ENCODE measurements at regions not wholly inside any gene's neighbourhood (a gene's known extent, or its start where the extent isn't known, plus 50 kb on each side); places are given as distances from the start of the nearest gene placed in this dataset.

GRCh38 chr18:53792762-53793161 is 431.7 kb downstream of the MBD2 start:
- Histone ChIP-seq H3K4me3 (ENCODE audit: severe bottlenecking) (no peak overlapping the region), H3K4me1 (ENCODE audit: insufficient read depth, poor library complexity, severe bottlenecking) (peaks cover 15% of the 10 kb centered on the region), H3K27me3 (ENCODE audit: insufficient read depth, poor library complexity, severe bottlenecking) (no peaks in the 10 kb centered on the region), H3K36me3 (ENCODE audit: low read depth) (no peaks in the 10 kb centered on the region), H3K9me3 (ENCODE audit: severe bottlenecking) (no peaks in the 10 kb centered on the region), H3K27ac (ENCODE audit: poor library complexity, severe bottlenecking) (no peak overlapping the region)
- DNase-seq (ENCODE audit: low spot score) (no peak), ATAC-seq (ENCODE audit: low read depth) (no peak)
- no peak for TF ChIP-seq CTCF (IDR thresholded peaks at IDR 0.05; ENCODE audit: poor library complexity, severe bottlenecking)

GRCh38 chr18:53790786-53791185 is 433.7 kb downstream of the MBD2 start:
- DNase-seq (ENCODE audit: low spot score): no peak
- no peak for ATAC-seq (ENCODE audit: low read depth)
- Histone ChIP-seq H3K4me3 (ENCODE audit: severe bottlenecking) (no peak overlapping the region), H3K36me3 (ENCODE audit: low read depth) (no peaks in the 10 kb centered on the region), H3K27ac (ENCODE audit: poor library complexity, severe bottlenecking) (no peak overlapping the region), H3K27me3 (ENCODE audit: insufficient read depth, poor library complexity, severe bottlenecking) (no peaks in the 10 kb centered on the region), H3K9me3 (ENCODE audit: severe bottlenecking) (no peaks in the 10 kb centered on the region), H3K4me1 (ENCODE audit: insufficient read depth, poor library complexity, severe bottlenecking) (peaks cover 9% of the 10 kb centered on the region)
- no peak for TF ChIP-seq CTCF (IDR thresholded peaks at IDR 0.05; ENCODE audit: poor library complexity, severe bottlenecking)

GRCh38 chr18:53789376-53790247 is 434.9 kb downstream of the MBD2 start:
- no peaks in the 10 kb centered on the region for H3K27me3 ChIP-seq (ENCODE audit: insufficient read depth, poor library complexity, severe bottlenecking)
- ATAC-seq (ENCODE audit: low read depth) (no peak), DNase-seq (ENCODE audit: low spot score) (no peak)
- H3K9me3 ChIP-seq (ENCODE audit: severe bottlenecking): no peaks in the 10 kb centered on the region
- H3K36me3 ChIP-seq (ENCODE audit: low read depth): no peaks in the 10 kb centered on the region
- TF ChIP-seq CTCF (IDR thresholded peaks at IDR 0.05; ENCODE audit: poor library complexity, severe bottlenecking): no peak
- H3K4me1 ChIP-seq (ENCODE audit: insufficient read depth, poor library complexity, severe bottlenecking): no peaks in the 10 kb centered on the region
- H3K27ac ChIP-seq (ENCODE audit: poor library complexity, severe bottlenecking): no peak overlapping the region
- no peak overlapping the region for H3K4me3 ChIP-seq (ENCODE audit: severe bottlenecking)

- Histone ChIP-seq H3K4me1 (ENCODE audit: insufficient read depth, poor library complexity, severe bottlenecking) (no peaks in the 10 kb centered on the region), H3K27ac (ENCODE audit: poor library complexity, severe bottlenecking) (no peak overlapping the region), H3K4me3 (ENCODE audit: severe bottlenecking) (no peak overlapping the region), H3K36me3 (ENCODE audit: low read depth) (no peaks in the 10 kb centered on the region), H3K9me3 (ENCODE audit: severe bottlenecking) (no peaks in the 10 kb centered on the region), H3K27me3 (ENCODE audit: insufficient read depth, poor library complexity, severe bottlenecking) (no peaks in the 10 kb centered on the region)
- DNase-seq (ENCODE audit: low spot score): no peak
- ATAC-seq (ENCODE audit: low read depth): no peak
- TF ChIP-seq CTCF (IDR thresholded peaks at IDR 0.05; ENCODE audit: poor library complexity, severe bottlenecking): no peak
Observed at GRCh38 chr18:53785811-53786210, 438.7 kb downstream of the MBD2 start.

- no peak for TF ChIP-seq CTCF (IDR thresholded peaks at IDR 0.05; ENCODE audit: poor library complexity, severe bottlenecking)
- Histone ChIP-seq H3K27ac (ENCODE audit: poor library complexity, severe bottlenecking) (no peak overlapping the region), H3K4me3 (ENCODE audit: severe bottlenecking) (no peak overlapping the region), H3K4me1 (ENCODE audit: insufficient read depth, poor library complexity, severe bottlenecking) (no peaks in the 10 kb centered on the region), H3K27me3 (ENCODE audit: insufficient read depth, poor library complexity, severe bottlenecking) (no peaks in the 10 kb centered on the region), H3K36me3 (ENCODE audit: low read depth) (no peaks in the 10 kb centered on the region), H3K9me3 (ENCODE audit: severe bottlenecking) (no peaks in the 10 kb centered on the region)
- ATAC-seq (ENCODE audit: low read depth) (no peak), DNase-seq (ENCODE audit: low spot score) (no peak)
Observed at GRCh38 chr18:53784253-53784652, 440.2 kb downstream of the MBD2 start.
